Retinal pigment epithelial cell (primary cell): ENCODE measurements at regions not wholly inside any gene's neighbourhood (a gene's known extent, or its start where the extent isn't known, plus 50 kb on each side); places are given as distances from the start of the nearest gene placed in this dataset.
"Not testable (repeated sequence)": the region's sequence is repeated elsewhere in the genome, so short reads cannot be mapped to it uniquely, and the experiment has no call there.

Source experiments
- DNase-seq: peaks from one replicate; pipeline ENCODE4 v3.0.0-alpha.2; 2010; ENCODE audit warnings: low read depth
- H3K4me3 ChIP-seq: 2 replicates; pipeline ENCODE4 v1.5.1; 2011; ENCODE audit warnings: mild to moderate bottlenecking, low read length, control low read depth, moderate library complexity
- TF ChIP-seq, protein P1 (sequence below): conservative IDR thresholded peaks from 2 replicates; pipeline ENCODE4 v1.5.1; 2011; ENCODE audit warnings: low read depth, low read length, control low read depth, inconsistent platforms

DNA sequence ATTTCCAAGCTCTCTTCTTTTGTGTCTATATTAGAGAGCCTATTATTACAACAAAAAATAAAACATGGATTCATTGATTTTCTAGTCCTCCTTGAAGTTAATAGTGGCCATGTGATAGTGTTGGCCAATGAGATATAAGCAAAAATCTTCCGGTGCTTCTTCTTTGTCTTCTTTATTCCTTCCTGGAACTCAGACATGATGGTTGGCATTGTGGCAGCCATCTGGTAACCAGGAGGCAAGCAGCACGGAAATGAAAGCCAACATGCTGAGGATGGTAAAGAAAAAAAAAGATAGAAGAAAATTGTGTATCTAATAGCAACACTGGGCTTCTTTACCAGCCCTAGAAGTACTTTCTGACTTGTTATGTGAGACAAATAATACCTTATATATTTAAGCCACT, 50.8 kb upstream of the SEL1L start:
- TF ChIP-seq, protein P1, sequence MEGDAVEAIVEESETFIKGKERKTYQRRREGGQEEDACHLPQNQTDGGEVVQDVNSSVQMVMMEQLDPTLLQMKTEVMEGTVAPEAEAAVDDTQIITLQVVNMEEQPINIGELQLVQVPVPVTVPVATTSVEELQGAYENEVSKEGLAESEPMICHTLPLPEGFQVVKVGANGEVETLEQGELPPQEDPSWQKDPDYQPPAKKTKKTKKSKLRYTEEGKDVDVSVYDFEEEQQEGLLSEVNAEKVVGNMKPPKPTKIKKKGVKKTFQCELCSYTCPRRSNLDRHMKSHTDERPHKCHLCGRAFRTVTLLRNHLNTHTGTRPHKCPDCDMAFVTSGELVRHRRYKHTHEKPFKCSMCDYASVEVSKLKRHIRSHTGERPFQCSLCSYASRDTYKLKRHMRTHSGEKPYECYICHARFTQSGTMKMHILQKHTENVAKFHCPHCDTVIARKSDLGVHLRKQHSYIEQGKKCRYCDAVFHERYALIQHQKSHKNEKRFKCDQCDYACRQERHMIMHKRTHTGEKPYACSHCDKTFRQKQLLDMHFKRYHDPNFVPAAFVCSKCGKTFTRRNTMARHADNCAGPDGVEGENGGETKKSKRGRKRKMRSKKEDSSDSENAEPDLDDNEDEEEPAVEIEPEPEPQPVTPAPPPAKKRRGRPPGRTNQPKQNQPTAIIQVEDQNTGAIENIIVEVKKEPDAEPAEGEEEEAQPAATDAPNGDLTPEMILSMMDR, result no peak
- H3K4me3 ChIP-seq, result no peak overlapping the region
- no peak for DNase-seq

DNA sequence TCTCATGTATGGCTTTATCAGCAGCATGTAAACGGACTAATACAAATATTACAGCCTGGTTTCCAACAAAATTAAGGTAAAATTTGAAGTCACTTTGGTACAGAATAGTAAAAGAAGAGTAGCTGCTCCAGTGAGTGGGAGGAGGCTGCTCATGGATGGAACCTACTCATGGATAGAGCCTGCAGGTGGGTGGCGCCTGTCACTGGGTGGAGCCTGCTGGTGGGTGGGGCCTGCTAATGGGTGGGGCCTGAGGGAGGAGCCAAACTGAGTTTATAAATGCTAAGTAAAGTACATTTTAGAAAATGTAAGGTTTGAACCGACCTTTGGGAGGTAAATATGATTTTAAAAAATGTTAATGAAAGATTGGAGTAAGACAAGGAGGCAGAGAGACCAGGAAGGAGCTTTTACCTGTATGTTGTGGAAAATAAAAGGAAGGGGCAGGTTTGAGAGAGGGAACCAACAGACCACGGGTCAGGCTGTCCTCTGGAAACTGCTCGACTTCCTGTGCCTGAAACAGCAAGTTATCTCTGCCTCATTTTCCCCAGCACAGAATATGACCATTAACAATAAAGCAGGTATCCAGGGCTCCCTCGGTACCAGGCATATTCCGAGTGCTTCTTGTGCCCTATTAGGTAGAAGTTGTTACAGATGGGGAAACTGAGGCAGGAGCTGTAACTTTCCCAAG, 55.9 kb upstream of the SEL1L start:
- TF ChIP-seq, protein P1, result no peak
- DNase-seq, result no peak
- no peak overlapping the region for H3K4me3 ChIP-seq

DNA sequence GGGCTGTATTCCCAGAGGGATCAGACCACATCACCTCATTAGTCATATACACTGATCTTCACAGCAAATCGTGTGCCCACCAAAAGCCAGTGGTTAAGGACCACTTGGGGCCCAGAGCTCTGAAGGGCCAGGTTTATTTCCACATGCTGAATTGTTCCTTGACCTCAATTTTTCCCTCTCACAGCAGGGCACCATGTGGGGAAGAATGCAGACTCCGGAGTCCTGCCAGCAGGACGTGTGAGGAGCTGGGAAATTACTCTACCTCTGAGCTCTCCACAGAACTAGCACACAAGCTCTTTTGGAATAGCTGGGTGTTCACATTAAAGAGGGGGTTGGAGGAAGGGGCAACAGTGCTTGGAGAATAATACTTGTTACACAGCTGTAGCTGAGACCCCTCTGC, 57.6 kb upstream of the SEL1L start:
- no peak overlapping the region for H3K4me3 ChIP-seq
- no peak for DNase-seq
- TF ChIP-seq, protein P1, result no peak

DNA sequence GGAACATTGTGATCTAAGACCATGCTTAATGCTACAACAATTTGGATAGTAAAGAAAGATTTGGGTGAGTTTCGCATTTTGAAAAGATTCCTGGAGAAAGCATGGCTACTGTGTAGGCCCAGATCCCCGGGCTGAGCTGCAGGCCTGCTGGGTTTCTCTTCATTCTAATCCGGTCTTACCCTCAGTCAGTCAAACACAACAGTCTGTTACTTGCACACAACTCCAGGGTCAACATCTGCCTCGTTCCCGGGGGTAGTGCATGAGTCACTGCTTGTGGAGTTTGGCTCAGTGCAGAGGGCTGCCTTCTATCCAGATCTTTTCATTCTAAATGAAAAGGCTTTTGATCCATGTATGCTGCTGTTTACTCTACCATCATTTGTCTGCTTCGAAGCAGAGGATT, 60.4 kb upstream of the SEL1L start:
- TF ChIP-seq, protein P1, result no peak
- no peak overlapping the region for H3K4me3 ChIP-seq
- DNase-seq, result peak; percentile 6

DNA sequence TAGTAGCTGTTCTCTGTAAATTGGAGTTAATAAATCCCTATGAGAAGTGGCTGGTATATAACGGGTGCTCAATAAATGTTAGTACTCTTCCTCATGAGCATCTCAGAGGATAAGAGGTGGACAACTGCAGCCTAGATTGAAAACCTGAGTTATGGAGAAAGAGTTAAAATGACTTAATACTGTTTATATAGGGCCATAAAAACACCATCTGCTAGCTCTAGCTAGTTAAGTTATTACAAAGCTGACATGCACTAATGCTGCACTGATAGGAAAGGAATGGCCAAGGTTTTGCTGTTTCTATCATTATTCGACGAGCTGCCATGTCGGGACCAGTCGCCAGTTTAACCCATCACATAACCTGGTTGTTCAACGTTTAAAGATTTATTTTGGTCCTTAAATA, 72.0 kb upstream of the SEL1L start:
- no peak for DNase-seq
- TF ChIP-seq, protein P1, result no peak
- no peak overlapping the region for H3K4me3 ChIP-seq

DNA sequence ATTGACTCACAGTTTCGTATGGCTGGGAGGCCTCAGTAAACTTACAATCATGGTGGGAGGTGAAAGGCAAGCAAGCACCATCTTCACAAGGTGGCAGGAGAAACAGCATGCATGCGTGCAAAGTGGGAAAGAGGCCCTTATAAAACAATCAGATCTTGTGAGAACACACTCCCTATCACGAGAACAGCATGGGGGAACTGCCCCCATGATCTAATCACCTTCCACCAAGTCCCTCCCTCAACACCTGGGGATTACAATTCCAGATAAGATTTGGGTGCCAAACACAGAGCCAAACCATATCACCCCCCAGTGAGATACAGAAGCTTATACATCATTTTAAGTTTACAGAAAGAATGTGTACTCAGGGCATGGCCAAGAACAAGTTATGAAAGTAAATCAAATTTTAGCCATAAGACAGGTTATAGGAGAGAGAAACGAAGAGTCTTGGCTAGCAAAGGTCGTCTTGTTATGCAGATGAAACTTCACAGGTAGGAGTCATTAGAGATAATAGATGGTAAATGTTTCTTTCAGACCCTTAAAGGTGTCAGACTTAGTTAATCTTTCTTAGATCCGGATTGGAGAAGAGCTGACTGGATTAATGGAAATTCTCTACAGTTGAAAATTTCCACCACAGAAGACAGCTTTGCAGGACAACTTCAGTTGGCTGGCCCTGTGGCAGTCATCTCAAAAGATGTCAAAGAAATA, 79.8 kb upstream of the SEL1L start:
- no peak overlapping the region for H3K4me3 ChIP-seq
- TF ChIP-seq, protein P1, result no peak
- no peak for DNase-seq

DNA sequence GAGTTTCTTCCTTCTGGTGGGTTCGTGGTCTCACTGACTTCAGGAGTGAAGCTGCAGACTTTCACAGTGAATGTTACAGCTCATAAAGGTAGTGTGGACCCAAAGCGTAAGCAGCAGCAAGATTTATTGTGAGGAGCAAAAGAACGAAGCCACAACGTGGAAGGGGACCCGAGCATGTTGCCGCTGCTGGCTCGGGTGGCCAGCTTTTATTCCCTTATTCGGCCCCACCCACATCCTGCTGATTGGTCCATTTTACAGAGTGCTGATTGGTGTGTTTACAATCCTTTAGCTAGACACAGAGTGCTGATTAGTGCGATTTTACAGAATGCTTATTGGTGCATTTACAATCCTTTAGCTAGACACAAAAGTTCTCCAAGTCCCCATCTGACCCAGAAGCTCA, 80.6 kb upstream of the SEL1L start:
- not testable (repeated sequence) for H3K4me3 ChIP-seq, DNase-seq
